ENCODE measurements at regions not wholly inside any gene's neighbourhood (a gene's known extent, or its start where the extent isn't known, plus 50 kb on each side); places are given as distances from the start of the nearest gene placed in this dataset.
"Not testable (repeated sequence)": the region's sequence is repeated elsewhere in the genome, so short reads cannot be mapped to it uniquely, and the experiment has no call there.

DNA sequence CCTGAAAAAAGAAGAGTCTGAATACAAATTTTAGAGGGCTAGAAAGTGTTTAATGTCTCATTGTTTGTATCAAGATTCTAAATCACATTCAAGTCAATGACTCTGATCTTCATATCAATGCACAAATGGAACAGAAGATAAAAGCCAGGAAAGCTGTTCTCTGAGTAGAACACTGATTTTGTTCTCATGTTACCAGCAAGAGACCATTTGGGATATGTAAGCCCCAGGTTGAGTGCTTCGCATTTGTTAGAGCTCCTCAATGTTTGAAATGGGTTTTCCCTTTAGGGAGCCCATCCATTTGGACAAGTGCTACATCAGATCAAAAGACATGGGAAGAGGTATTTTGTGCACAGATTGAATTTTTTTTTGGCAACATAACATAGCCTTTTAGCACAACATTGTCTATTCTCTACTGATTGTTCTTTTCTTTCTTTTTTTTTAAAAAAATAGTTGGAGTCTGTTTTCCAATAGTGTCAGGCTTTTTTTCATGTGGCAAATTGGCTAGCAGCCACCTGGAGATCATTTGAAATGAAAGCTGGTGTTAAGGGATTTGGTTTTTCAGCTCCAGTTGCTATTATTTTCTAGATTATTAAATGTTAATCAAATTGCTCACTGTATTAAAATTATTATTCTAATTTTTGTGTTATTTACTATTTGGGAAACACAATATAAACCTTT lies 74.5 kb upstream of the ZPLD1 start:
- Histone ChIP-seq H2AFZ (ENCODE audit: low read length) (no peak overlapping the region), H3K27ac (ENCODE audit: low read depth, low read length) (no peak overlapping the region), H3K4me3 (ENCODE audit: insufficient read depth, low read length) (no peak overlapping the region), H4K20me1 (ENCODE audit: insufficient read depth, low read length) (no peaks in the 10 kb centered on the region), H3K4me1 (ENCODE audit: insufficient read depth, low read length) (no peaks in the 10 kb centered on the region), H3K4me2 (ENCODE audit: insufficient read depth, low read length) (no peak overlapping the region), H3K9me3 (ENCODE audit: low read depth, low read length) (no peaks in the 10 kb centered on the region), H3K36me3 (ENCODE audit: insufficient read depth, low read length) (no peaks in the 10 kb centered on the region), H3K27me3 (ENCODE audit: insufficient read depth, low read length) (no peaks in the 10 kb centered on the region), H3K79me2 (ENCODE audit: insufficient read depth, low read length) (no peaks in the 10 kb centered on the region)
- DNase-seq (ENCODE audit: insufficient read length, low spot score, missing footprints), result peak; percentile 1
- TF ChIP-seq CTCF (IDR thresholded peaks at IDR 0.05; ENCODE audit: extremely low read depth, low read depth, low read length), result no peak

DNA sequence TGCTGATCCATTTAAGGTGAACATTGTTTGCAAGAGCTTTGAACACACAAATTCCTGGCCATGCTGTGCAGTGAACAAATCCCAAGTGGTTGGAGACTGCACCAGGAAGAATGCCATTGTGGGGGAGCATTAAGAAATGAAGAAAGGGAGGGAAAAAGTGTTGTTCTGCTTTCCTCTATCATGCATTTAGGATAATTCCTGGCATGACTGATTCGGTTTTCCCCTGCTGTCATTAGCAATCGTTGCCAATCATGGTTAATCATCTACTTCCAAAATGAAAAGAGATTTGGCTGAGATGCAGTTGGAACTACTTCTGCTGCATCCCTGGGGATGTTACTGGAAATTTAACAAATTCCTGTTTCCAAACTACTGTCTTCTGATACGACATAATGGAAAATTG lies 73.7 kb upstream of the ZPLD1 start:
- Histone ChIP-seq H3K27ac (ENCODE audit: low read depth, low read length) (no peak overlapping the region), H3K9me3 (ENCODE audit: low read depth, low read length) (no peaks in the 10 kb centered on the region), H3K27me3 (ENCODE audit: insufficient read depth, low read length) (no peaks in the 10 kb centered on the region), H2AFZ (ENCODE audit: low read length) (no peak overlapping the region), H3K36me3 (ENCODE audit: insufficient read depth, low read length) (no peaks in the 10 kb centered on the region), H4K20me1 (ENCODE audit: insufficient read depth, low read length) (no peaks in the 10 kb centered on the region), H3K4me1 (ENCODE audit: insufficient read depth, low read length) (no peaks in the 10 kb centered on the region), H3K4me2 (ENCODE audit: insufficient read depth, low read length) (no peak overlapping the region), H3K4me3 (ENCODE audit: insufficient read depth, low read length) (no peak overlapping the region), H3K79me2 (ENCODE audit: insufficient read depth, low read length) (no peaks in the 10 kb centered on the region)
- no peak for TF ChIP-seq CTCF (IDR thresholded peaks at IDR 0.05; ENCODE audit: extremely low read depth, low read depth, low read length)
- DNase-seq (ENCODE audit: insufficient read length, low spot score, missing footprints), result no peak

DNA sequence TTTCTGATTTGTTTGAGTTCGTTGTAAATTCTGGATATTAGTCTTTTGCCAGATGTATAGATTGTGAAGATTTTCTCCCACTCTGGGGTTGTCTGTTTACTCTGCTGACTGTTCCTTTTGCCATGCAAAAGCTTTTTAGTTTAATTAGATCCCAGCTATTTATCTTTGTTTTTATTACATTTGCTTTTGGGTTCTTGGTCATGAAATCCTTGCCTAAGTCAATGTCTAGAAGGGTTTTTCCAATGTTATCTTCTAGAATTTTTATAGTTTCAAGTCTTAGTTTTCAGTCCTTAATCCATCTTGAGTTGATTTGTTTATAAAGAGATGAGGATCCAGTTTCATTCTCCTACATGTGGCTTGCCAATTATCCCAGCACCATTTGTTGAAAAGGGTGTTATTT lies 68.7 kb upstream of the ZPLD1 start:
- H3K9me3 ChIP-seq (ENCODE audit: low read depth, low read length); DNase-seq (ENCODE audit: insufficient read length, low spot score, missing footprints); H3K27ac ChIP-seq (ENCODE audit: low read depth, low read length); H3K4me1 ChIP-seq (ENCODE audit: insufficient read depth, low read length); H3K36me3 ChIP-seq (ENCODE audit: insufficient read depth, low read length); H3K79me2 ChIP-seq (ENCODE audit: insufficient read depth, low read length); H3K27me3 ChIP-seq (ENCODE audit: insufficient read depth, low read length); H4K20me1 ChIP-seq (ENCODE audit: insufficient read depth, low read length); H3K4me2 ChIP-seq (ENCODE audit: insufficient read depth, low read length); H3K4me3 ChIP-seq (ENCODE audit: insufficient read depth, low read length); H2AFZ ChIP-seq (ENCODE audit: low read length): not testable (repeated sequence)

DNA sequence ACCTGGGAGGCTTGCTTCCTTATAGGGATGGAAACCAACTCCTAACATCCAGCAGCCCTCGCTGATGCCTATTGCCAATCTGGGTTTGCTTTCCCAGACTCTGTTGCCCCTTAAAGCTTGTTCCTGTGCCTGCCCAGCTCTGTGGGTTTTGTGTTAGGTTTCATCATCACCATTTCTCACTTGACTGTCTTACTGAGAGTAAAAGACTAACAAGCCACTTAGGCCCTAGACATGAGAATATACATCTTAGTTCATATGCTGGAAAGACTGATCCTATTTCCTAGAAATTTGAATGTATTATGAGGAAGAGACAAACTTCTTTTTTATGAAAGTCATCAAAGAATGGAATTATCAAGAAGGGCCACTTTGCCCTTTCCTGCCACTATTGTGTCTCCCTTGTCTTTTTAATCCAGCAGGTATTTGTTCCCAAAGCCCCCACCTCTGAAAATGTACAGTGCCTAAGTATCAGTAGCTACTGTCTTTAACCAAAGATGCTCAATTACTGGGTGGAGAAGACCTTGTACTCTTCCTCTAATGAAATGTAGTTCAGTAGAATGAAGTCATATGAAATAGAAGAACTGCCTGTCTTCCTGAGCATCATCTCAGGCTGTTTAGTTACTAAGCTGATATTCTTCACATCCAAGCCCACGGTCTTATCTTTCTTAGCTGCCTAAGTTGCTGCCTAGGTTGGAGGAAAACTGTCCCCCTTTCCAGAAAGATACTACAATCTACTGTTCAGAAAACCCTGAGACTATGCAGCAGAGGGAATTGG lies 59.8 kb upstream of the ZPLD1 start:
- Histone ChIP-seq H3K9me3 (ENCODE audit: low read depth, low read length) (no peaks in the 10 kb centered on the region), H3K79me2 (ENCODE audit: insufficient read depth, low read length) (no peaks in the 10 kb centered on the region), H3K4me1 (ENCODE audit: insufficient read depth, low read length) (no peaks in the 10 kb centered on the region), H3K36me3 (ENCODE audit: insufficient read depth, low read length) (no peaks in the 10 kb centered on the region), H3K27ac (ENCODE audit: low read depth, low read length) (no peak overlapping the region), H3K4me2 (ENCODE audit: insufficient read depth, low read length) (no peak overlapping the region), H3K27me3 (ENCODE audit: insufficient read depth, low read length) (no peaks in the 10 kb centered on the region), H2AFZ (ENCODE audit: low read length) (no peak overlapping the region), H3K4me3 (ENCODE audit: insufficient read depth, low read length) (no peak overlapping the region), H4K20me1 (ENCODE audit: insufficient read depth, low read length) (no peaks in the 10 kb centered on the region)
- DNase-seq (ENCODE audit: insufficient read length, low spot score, missing footprints), result no peak
- TF ChIP-seq CTCF (IDR thresholded peaks at IDR 0.05; ENCODE audit: extremely low read depth, low read depth, low read length), result no peak
